GM12878 (cell line): ENCODE measurements at regions not wholly inside any gene's neighbourhood (a gene's known extent, or its start where the extent isn't known, plus 50 kb on each side); places are given as distances from the start of the nearest gene placed in this dataset.

Experiments used
- ATAC-seq: fragments of 200-7000 bp; cut with Tn5 transposase; 3 replicates; pipeline ENCODE4 v1.9.1; 2020; ENCODE audit warnings: mild to moderate bottlenecking, moderate library complexity
- BruUV-seq: library from RNA; stranded (reverse); fragments of 400-500 nt; replicated peaks from 2 replicates; lab custom pipeline; 2021; lab: Mats Ljungman, UMichigan
- CTCF ChIA-PET: fragments of 300-600 bp; sonication (Branson Sonifier 250); formaldehyde crosslinking; extraction: SDS; loops from one replicate; lab custom pipeline; 2021; ENCODE audit warnings: inconsistent platforms; lab: Yijun Ruan, JAX
- POLR2A ChIA-PET: fragments of 350-600 bp; formaldehyde crosslinking; extraction: SDS; loops from one replicate; lab custom pipeline; 2021; ENCODE audit warnings: inconsistent platforms; lab: Charles Lee
- RAD21 ChIA-PET: fragments of 300-600 bp; sonication (Branson Sonifier 250); formaldehyde crosslinking; loops from one replicate; lab custom pipeline; 2023; ENCODE audit warnings: antibody characterized with exemption; ENCODE audit not compliant: unreplicated experiment; lab: Charles Lee
- SMC1A ChIA-PET: fragments of 300-600 bp; sonication (Branson Sonifier 250); formaldehyde crosslinking; loops from one replicate; lab custom pipeline; 2023; ENCODE audit not compliant: unreplicated experiment, uncharacterized antibody; lab: Charles Lee
- DNase-seq: peaks from one replicate; pipeline ENCODE4 v3.0.0-alpha.2; 2011; ENCODE audit warnings: low read depth, low spot score
- FAIRE-seq: peaks from 3 replicates; lab custom pipeline; 2011; peaks lifted over from hg19 to GRCh38; lab: Jason Lieb, UNC
- H2AFZ ChIP-seq: 2 replicates; pipeline ENCODE4 v1.6.0; 2011; ENCODE audit warnings: low read depth, low read length, control low read depth; ENCODE audit not compliant: control insufficient read depth
- H3K27ac ChIP-seq: 2 replicates; pipeline ENCODE4 v1.5.1; 2011; ENCODE audit warnings: control low read depth; ENCODE audit not compliant: control insufficient read depth, insufficient read depth
- H3K27me3 ChIP-seq, 2 experiments: replicated peaks in 1 of 2; 2 replicates each; pipeline versions ENCODE4 v1.6.0 to v1.6.1; 2011; ENCODE audit warnings: low read length in 1 of 2; ENCODE audit not compliant: control insufficient read depth in 2 of 2, insufficient read depth in 2 of 2
- H3K36me3 ChIP-seq, 2 experiments: 2 replicates each; pipeline ENCODE4 v1.5.1; 2011; ENCODE audit warnings: low read length in 1 of 2; ENCODE audit not compliant: control insufficient read depth in 2 of 2, insufficient read depth in 2 of 2
- H3K4me1 ChIP-seq: 2 replicates; pipeline ENCODE4 v1.6.1; 2011; ENCODE audit warnings: mild to moderate bottlenecking, low read length, moderate library complexity, mixed read lengths; ENCODE audit not compliant: control insufficient read depth, insufficient read depth
- H3K4me2 ChIP-seq: 2 replicates; pipeline ENCODE4 v1.6.0; 2011; ENCODE audit warnings: control low read depth; ENCODE audit not compliant: control insufficient read depth, insufficient read depth
- H3K4me3 ChIP-seq: fragments of 200-600 bp; sonication (generic); 2 replicates; pipeline ENCODE4 v1.5.1; 2016
- H3K79me2 ChIP-seq: 2 replicates; pipeline ENCODE4 v1.6.0; 2011; ENCODE audit warnings: low read length; ENCODE audit not compliant: control insufficient read depth, insufficient read depth
- H3K9ac ChIP-seq: 2 replicates; pipeline ENCODE4 v1.8.0; 2011; ENCODE audit warnings: low read length, control low read depth, mixed read lengths; ENCODE audit not compliant: control insufficient read depth, insufficient read depth
- H3K9me3 ChIP-seq: replicated peaks from 3 replicates; pipeline ENCODE4 v1.5.1; 2011; ENCODE audit warnings: mild to moderate bottlenecking, low read length; ENCODE audit not compliant: control insufficient read depth, insufficient read depth
- H4K20me1 ChIP-seq: 2 replicates; pipeline ENCODE4 v1.6.0; 2011; ENCODE audit not compliant: control insufficient read depth, insufficient read depth
- CBFB ChIP-seq: IDR thresholded peaks from 2 replicates; pipeline ENCODE4 v1.6.1; 2016; ENCODE audit warnings: antibody characterized with exemption, low read depth
- CBX5 ChIP-seq: sonication (generic); IDR thresholded peaks from 2 replicates; pipeline ENCODE4 v1.6.1; 2016; ENCODE audit warnings: low read depth, moderate library complexity, mild to moderate bottlenecking, inconsistent platforms
- CREM ChIP-seq: IDR thresholded peaks from 2 replicates; pipeline ENCODE4 v1.6.1; 2014; ENCODE audit warnings: antibody characterized with exemption, low read depth
- ETV6 ChIP-seq, 2 experiments: fragments of 450-650 bp in 1 of 2; IDR thresholded peaks in 1 of 2; conservative IDR thresholded peaks in 1 of 2; 2 replicates each; pipeline ENCODE4 v1.6.1; 2014; ENCODE audit warnings: antibody characterized with exemption in 1 of 2, borderline replicate concordance in 1 of 2, low read depth in 1 of 2, mild to moderate bottlenecking in 1 of 2, moderate library complexity in 1 of 2
- HCFC1 ChIP-seq: fragments of 150-350 bp; IDR thresholded peaks from 2 replicates; pipeline ENCODE4 v1.6.1; 2014; ENCODE audit warnings: low read length
- IKZF2 ChIP-seq, 2 experiments: fragments of 450-650 bp; IDR thresholded peaks; 2 replicates each; pipeline ENCODE4 v1.6.1; 2017; ENCODE audit warnings: mild to moderate bottlenecking in 2 of 2, moderate library complexity in 2 of 2
- MLLT1 ChIP-seq: fragments of 450-650 bp; IDR thresholded peaks from 2 replicates; pipeline ENCODE4 v1.6.1; 2016; ENCODE audit warnings: mild to moderate bottlenecking
- MYC ChIP-seq: IDR thresholded peaks from 2 replicates; pipeline ENCODE4 v1.6.1; 2011; ENCODE audit warnings: mild to moderate bottlenecking, low read length, moderate library complexity, inconsistent platforms; ENCODE audit not compliant: insufficient read depth, insufficient replicate concordance, insufficient read length, severe bottlenecking
- NFXL1 ChIP-seq: fragments of 450-650 bp; IDR thresholded peaks from 2 replicates; pipeline ENCODE4 v1.6.1; 2017; ENCODE audit warnings: antibody characterized with exemption, mild to moderate bottlenecking, borderline replicate concordance
- NKRF ChIP-seq: fragments of 450-650 bp; conservative IDR thresholded peaks from 2 replicates; pipeline ENCODE4 v1.6.1; 2017; ENCODE audit warnings: mild to moderate bottlenecking, moderate library complexity
- NRF1 ChIP-seq: conservative IDR thresholded peaks from 2 replicates; pipeline ENCODE4 v1.6.1; 2011; ENCODE audit warnings: mild to moderate bottlenecking, low read depth, low read length, improper control_type of control experiment
- PBX3 ChIP-seq: IDR thresholded peaks from 2 replicates; pipeline ENCODE4 v1.6.1; 2011; ENCODE audit warnings: mild to moderate bottlenecking, low read depth, low read length, moderate library complexity; ENCODE audit not compliant: insufficient replicate concordance
- POLR2A ChIP-seq: IDR thresholded peaks from 2 replicates; pipeline ENCODE4 v1.6.1; 2011; ENCODE audit warnings: low read depth, mild to moderate bottlenecking, low read length
- POLR2AphosphoS5 ChIP-seq: IDR thresholded peaks from 2 replicates; pipeline ENCODE4 v1.6.1; 2011; ENCODE audit warnings: mild to moderate bottlenecking, low read length, inconsistent platforms
- POU2F2 ChIP-seq: IDR thresholded peaks from 3 replicates; pipeline ENCODE4 v1.6.1; 2011; ENCODE audit warnings: low read depth, mild to moderate bottlenecking, low read length, borderline replicate concordance
- TARDBP ChIP-seq: IDR thresholded peaks from 2 replicates; pipeline ENCODE4 v1.6.1; 2016; ENCODE audit warnings: borderline replicate concordance
- ZBED1 ChIP-seq: IDR thresholded peaks from 2 replicates; pipeline ENCODE4 v1.6.1; 2016; ENCODE audit warnings: borderline replicate concordance
- ZNF217 ChIP-seq: fragments of 450-650 bp; IDR thresholded peaks from 2 replicates; pipeline ENCODE4 v1.6.1; 2017; ENCODE audit warnings: antibody characterized with exemption, mild to moderate bottlenecking
- ZNF622 ChIP-seq: fragments of 450-650 bp; IDR thresholded peaks from 2 replicates; pipeline ENCODE4 v1.6.1; 2017; ENCODE audit warnings: mild to moderate bottlenecking, inconsistent platforms
- WGBS: methylation state at CpG from one replicate; pipeline ENCODE4 v1.1.6; 2016; ENCODE audit warnings: low lambda C conversion rate; ENCODE audit not compliant: insufficient replicate concordance, insufficient coverage; ENCODE audit errors: missing lambda C conversion rate; 5-methylcytosine and 5-hydroxymethylcytosine counted together
- in situ Hi-C: fragments of 300-500 bp; cut with MboI; formaldehyde crosslinking; loops from 9 replicates; pipeline ENCODE4 v1.14.3; 2018; ENCODE audit warnings: mixed read lengths
- intact Hi-C: fragments of 100-400 bp; cut with micrococcal nuclease; formaldehyde crosslinking; loops from one replicate; pipeline ENCODE4 v1.14.2; 2022; ENCODE audit not compliant: unreplicated experiment

- Histone ChIP-seq H3K79me2 (no peaks in the 10 kb centered on the region), H3K27ac (no peak overlapping the region), H3K4me1 (no peaks in the 10 kb centered on the region), H3K4me2 (no peak overlapping the region), H4K20me1 (no peaks in the 10 kb centered on the region), H3K27me3 (peaks cover 0 to 2% of the 10 kb centered on the region in 2 experiments; a peak in 2 of 4 replicates), H2AFZ (no peak overlapping the region), H3K36me3 (no peaks in the 10 kb centered on the region), H3K9me3 (no peaks in the 10 kb centered on the region; the same call in 2 of the 3 replicates), H3K4me3 (no peak overlapping the region), H3K9ac (no peak overlapping the region)
- intact Hi-C loops = no loop called here
- ChIA-PET POLR2A (no interaction called here), RAD21 (interaction anchor here (1.1 to 1.6 kb wide), 2 partner anchors 17 to 28 kb away, joined by 3 read pairs; no protein-coding TSS in a partner anchor), SMC1A (interaction anchor here (1.1 to 2.4 kb wide), 3 partner anchors 9 to 152 kb away, joined by 3 to 11 read pairs (median 11); no protein-coding TSS in a partner anchor), CTCF (interaction anchor here (1.3 kb wide), 1 partner anchor 10 kb away, joined by 4 read pairs; no protein-coding TSS in a partner anchor)
- no peak for TF ChIP-seq CBX5
- TF ChIP-seq MYC = no peak
- TF ChIP-seq ETV6 (conservative IDR thresholded peaks at IDR 0.05 in 1 of 2, IDR thresholded peaks at IDR 0.05 in 1 of 2; ENCODE audit: borderline replicate concordance in 1 of 2, low read depth in 1 of 2) = no peak
- no peak for TF ChIP-seq NFXL1
- no peak for TF ChIP-seq MLLT1
- no peak for TF ChIP-seq ZNF622
- TF ChIP-seq ZNF217 = no peak
- TF ChIP-seq IKZF2 (IDR thresholded peaks at IDR 0.05) = no peak
- no peak for TF ChIP-seq POLR2A
- no peak for TF ChIP-seq POLR2AphosphoS5
- TF ChIP-seq NKRF = no peak
- no peak for TF ChIP-seq CBFB
- TF ChIP-seq ZBED1 = no peak
- no peak for TF ChIP-seq HCFC1
- TF ChIP-seq POU2F2 = no peak
- no peak for TF ChIP-seq PBX3
- TF ChIP-seq TARDBP = no peak
- TF ChIP-seq CREM = no peak
- no peak for TF ChIP-seq NRF1
- FAIRE-seq (no peak), DNase-seq (no peak), ATAC-seq (no peak)
- in situ Hi-C loops = no loop called here
- WGBS = 2% methylated on average over 2 of the region's 2 CpGs
- no TSS peak for BruUV-seq
Measured at GRCh38 chr11:95352733-95353346, 121.8 kb upstream of the SESN3 start.
